ENCODE measurements at regions not wholly inside any gene's neighbourhood (a gene's known extent, or its start where the extent isn't known, plus 50 kb on each side); places are given as distances from the start of the nearest gene placed in this dataset.
"Not testable (repeated sequence)": the region's sequence is repeated elsewhere in the genome, so short reads cannot be mapped to it uniquely, and the experiment has no call there.

DNA sequence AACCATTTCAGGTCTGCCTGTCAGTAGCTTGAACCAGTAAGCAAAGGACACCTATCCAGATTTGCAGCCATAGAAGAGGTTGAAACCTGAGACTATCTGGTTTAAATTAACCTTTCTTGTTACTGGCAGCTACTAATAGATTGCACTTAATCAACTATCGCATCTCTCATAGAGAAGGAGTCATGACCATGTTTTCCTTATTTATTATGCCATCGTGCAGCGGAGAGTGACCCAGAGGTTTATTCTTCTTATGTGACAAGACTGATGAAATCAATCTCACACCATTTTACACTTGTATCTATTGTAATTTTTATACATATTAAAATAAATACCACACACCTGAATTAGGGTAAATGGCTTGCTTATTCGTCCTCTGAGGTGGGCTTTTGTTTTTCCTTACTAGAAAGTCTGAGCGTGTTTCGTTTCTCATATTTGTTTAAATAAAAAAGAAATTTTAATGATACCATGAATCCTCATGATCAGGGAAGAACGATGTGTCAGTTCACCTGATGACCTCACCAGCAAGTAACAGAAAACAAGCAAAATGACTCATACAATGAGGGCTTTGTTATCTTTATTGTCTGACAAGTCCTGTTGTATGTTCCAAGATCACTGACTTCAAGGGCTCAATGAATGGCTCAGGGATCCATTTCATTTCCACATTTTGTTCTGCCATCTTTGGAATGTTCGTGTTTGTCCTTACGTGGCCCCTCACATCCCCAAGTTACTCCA, 379.5 kb upstream of the DPH6 start:
- DNase-seq (ENCODE audit: low read depth in 2 of 2): no peak

GRCh38 chr15:35926007-35926380, 380.0 kb upstream of the DPH6 start:
- no peak for DNase-seq (ENCODE audit: low read depth in 2 of 2)

- DNase-seq (ENCODE audit: low read depth in 2 of 2): no peak
Measured at GRCh38 chr15:35928847-35929246, 382.9 kb upstream of the DPH6 start.

DNA sequence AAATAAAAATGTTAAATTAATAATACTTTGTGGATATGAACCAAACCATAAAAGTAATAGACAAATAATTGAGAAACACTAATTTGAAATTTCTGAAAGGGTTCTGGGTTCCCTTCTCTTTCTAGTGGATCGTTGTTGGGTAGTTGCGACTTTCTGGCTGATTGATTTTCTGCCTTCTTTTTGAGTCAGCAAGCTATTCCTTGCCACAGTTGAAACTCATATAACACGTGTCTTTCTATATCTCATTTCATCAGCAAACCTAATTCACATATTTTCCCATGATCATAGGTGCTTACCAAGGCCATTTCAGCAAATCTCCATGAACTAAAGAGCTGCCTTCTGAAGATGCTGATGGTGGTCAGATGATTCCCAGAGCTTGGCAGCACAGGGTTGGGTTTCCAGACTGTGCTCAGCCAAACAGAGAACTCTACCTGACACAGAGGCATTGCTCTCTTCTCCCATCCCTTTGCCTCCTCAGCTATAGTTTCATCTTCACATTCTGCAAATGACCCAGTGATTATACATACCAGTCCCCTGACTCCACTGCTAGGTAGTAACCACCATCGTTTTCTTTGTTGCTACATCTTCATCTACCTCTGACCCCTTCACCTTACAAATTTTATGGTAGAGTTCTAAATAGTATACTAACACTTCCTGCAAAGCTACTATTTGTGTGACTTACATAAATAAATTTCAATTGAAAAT, 383.9 kb upstream of the DPH6 start:
- no peak for DNase-seq (ENCODE audit: low read depth in 2 of 2)

GRCh38 chr15:35931799-35932341, 385.9 kb upstream of the DPH6 start:
- no peak for DNase-seq (ENCODE audit: low read depth in 2 of 2)

DNA sequence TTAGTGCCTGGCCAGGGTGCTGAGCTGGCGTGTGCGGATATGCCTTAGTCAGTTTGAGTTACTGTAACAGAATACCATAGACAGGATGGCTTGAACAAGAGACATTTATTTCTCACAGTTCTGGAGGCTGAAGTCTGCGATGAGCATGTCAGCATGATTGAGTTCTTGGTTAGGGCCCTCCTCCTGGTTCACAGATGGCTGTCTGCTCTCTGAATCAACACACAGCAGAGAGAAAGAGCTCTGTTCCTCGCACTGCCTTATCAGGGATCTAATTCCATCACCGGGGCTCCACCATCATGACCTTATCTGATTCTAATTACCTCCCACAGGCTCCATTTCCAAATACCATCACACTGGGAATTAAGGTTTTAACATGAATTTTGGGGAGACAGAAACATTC, 386.6 kb upstream of the DPH6 start:
- DNase-seq (ENCODE audit: low read depth in 2 of 2): no peak

DNA sequence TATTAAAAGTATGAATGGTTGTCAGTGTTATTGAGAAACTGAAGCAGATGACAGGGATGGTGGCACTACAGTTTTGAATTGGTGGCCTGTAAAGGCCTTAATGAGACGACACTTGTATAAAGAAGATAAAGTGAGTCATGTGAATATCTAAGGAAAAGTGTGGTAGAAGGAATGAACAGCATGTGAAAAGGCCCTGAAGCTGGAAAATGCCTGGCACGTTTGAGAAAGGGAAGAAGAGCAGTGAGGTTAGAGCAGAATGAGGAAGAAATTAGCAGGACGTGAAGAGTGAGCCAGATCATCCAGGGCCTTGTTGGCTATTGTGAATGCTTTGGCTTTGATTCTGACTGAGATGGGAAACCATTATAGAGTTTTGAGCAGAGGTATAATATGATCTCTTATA, 387.6 kb upstream of the DPH6 start:
- no peak for DNase-seq (ENCODE audit: low read depth in 2 of 2)

- no peak for DNase-seq (ENCODE audit: low read depth in 2 of 2)
Measured at GRCh38 chr15:35934383-35935049, 388.6 kb upstream of the DPH6 start.

- DNase-seq (ENCODE audit: low read depth in 2 of 2): no peak
Measured at GRCh38 chr15:35936284-35936683, 390.3 kb upstream of the DPH6 start.

- no peak for DNase-seq (ENCODE audit: low read depth in 2 of 2)
Measured at GRCh38 chr15:35937380-35937779, 391.4 kb upstream of the DPH6 start.

DNA sequence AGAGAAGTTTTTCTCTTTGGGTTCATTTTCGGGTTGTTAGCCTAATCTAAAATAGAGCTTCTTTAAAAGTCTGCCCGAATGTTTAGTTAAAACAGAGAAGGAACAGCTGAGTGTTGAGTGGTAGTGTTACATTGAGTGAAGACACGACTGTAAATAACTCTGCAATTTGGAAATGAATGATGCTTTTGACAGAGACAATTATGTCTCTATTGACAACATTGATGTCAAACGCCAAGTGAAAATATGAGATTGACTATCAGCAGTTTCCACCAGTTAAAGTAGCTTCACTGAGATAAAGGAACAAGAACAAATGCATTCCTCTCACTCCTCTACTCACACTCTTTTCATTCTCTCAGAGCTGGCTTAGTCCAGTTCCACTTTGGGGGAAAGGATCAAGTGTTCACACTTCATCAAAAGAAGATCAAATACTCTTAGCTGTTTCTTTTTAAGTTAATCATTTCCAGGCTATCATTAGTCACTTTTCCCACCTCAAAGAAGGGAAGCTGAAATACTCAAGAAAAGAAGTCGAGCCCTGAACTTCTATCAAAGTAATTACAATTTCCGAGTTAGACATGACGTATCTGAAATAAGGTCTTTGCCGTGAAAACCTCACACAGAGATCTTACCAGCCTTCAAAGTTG, 399.1 kb upstream of the DPH6 start:
- no peak for DNase-seq (ENCODE audit: low read depth in 2 of 2)

- DNase-seq (ENCODE audit: low read depth in 2 of 2): no peak
Measured at GRCh38 chr15:35953424-35953823, 407.5 kb upstream of the DPH6 start.

DNA sequence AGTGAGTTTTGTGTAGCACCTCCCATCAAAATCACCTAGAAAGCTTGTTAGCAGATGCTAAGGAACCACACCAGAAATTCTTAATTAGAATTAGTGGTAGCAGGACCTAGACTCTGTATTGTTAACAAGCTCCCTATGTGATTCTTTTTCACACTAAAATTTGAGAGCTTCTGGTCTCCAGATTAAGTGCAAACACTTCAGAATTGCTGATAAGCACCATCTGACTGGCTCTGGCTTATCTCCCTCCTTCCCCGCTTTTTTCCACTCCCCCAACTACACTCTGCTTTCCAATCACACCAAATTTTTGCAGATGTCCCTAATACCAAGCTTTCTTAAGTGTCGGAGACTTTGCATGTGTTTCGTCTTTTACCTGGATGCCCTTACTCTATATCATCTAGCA, 410.1 kb upstream of the DPH6 start:
- DNase-seq (ENCODE audit: low read depth in 2 of 2): no peak

DNA sequence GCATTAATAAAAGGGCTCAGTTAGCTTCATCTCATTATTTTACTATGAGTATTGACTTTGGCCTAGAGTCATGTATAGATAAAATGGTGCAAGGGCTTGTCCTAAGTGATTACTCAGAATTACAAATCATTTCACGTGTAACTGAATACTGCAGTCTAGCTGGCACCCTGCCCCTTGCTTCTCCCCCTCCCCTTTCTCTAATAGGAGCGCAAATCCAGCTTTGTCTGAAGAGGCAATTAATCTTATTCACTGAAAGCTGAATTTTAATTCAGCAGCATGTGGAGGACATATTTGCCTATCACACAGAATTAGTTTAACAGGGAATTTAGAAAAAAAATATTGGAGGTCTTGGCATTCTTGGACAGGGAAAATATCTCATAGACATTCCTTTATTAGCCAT, 412.1 kb upstream of the DPH6 start:
- no peak for DNase-seq (ENCODE audit: low read depth in 2 of 2)

GRCh38 chr15:35958975-35959374, 413.0 kb upstream of the DPH6 start:
- no peak for DNase-seq (ENCODE audit: low read depth in 2 of 2)

GRCh38 chr15:35963326-35963725, 417.4 kb upstream of the DPH6 start:
- DNase-seq (ENCODE audit: low read depth in 2 of 2): no peak

- no peak for DNase-seq (ENCODE audit: low read depth in 2 of 2)
Measured at GRCh38 chr15:35966781-35967180, 420.8 kb upstream of the DPH6 start.

GRCh38 chr15:35967968-35968367, 422.0 kb upstream of the DPH6 start:
- not testable (repeated sequence) for DNase-seq (ENCODE audit: low read depth in 2 of 2)

DNA sequence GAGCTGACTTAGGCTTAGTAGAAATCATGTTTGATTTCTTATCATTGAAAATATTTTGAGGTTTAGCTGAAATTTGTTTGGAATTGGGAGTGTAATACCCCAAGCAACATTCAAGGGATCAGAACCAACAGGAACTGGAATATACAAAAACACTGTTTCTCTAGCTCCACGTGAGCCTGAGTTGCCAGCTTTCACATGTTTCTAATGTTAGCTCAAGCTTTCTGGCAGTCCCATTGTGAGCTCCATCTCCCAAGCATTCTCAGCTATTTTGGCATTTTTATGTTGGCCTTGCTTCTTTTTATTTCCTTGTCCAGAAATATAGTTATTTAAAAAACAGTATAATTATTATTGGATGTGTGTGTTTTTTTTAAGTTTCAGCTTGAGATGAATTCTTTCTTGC, 427.1 kb upstream of the DPH6 start:
- no peak for DNase-seq (ENCODE audit: low read depth in 2 of 2)

DNA sequence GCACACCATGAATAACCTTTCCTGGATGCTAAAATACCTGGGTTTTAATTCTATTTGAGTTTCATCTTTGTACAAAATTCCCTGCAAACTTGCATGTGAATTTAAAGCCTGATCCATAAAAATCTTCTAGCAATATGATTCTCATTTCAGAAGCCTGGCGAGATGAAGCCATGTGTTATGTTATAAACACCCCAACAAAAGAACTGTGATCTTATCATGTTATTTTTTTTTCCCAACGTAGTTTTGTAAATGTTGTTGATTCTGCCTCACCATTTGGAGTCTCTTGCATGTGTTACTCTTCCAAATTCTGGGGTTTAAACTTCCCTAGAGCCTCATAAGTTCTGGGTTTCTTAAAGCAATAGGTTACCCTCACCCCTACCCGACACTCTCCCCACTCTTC, 428.1 kb upstream of the DPH6 start:
- DNase-seq (ENCODE audit: low read depth in 2 of 2): no peak

GRCh38 chr15:35975941-35976340, 430.0 kb upstream of the DPH6 start:
- DNase-seq (ENCODE audit: low read depth in 2 of 2): no peak

- no peak for DNase-seq (ENCODE audit: low read depth in 2 of 2)
Measured at GRCh38 chr15:35979608-35980007, 433.6 kb upstream of the DPH6 start.
